DMS53 (cell line): ENCODE measurements at regions not wholly inside any gene's neighbourhood (a gene's known extent, or its start where the extent isn't known, plus 50 kb on each side); places are given as distances from the start of the nearest gene placed in this dataset.
"Not testable (repeated sequence)": the region's sequence is repeated elsewhere in the genome, so short reads cannot be mapped to it uniquely, and the experiment has no call there.

Experiments
- DNase-seq: peaks from one replicate; lab custom pipeline; 2025; lab: John Stamatoyannopoulos, UW

GRCh38 chr4:158407961-158408360 lies 113.7 kb upstream of the RXFP1 start:
- DNase-seq = not testable (repeated sequence)

GRCh38 chr4:158410272-158410671 lies 111.4 kb upstream of the RXFP1 start:
- peak; percentile 51 for DNase-seq

GRCh38 chr4:158411269-158411668 lies 110.4 kb upstream of the RXFP1 start:
- no peak for DNase-seq

GRCh38 chr4:158418679-158419078 lies 103.0 kb upstream of the RXFP1 start:
- peak; percentile 2 for DNase-seq

- DNase-seq = no peak
Measured at GRCh38 chr4:158420782-158421181, 100.9 kb upstream of the RXFP1 start.

- no peak for DNase-seq
Measured at GRCh38 chr4:158422546-158422945, 99.1 kb upstream of the RXFP1 start.

- no peak for DNase-seq
Measured at GRCh38 chr4:158428242-158428641, 93.4 kb upstream of the RXFP1 start.

- no peak for DNase-seq
Measured at GRCh38 chr4:158442736-158443135, 78.9 kb upstream of the RXFP1 start.

GRCh38 chr4:158443731-158444130 lies 78.0 kb upstream of the RXFP1 start:
- DNase-seq = no peak

GRCh38 chr4:158444621-158445020 lies 77.1 kb upstream of the RXFP1 start:
- no peak for DNase-seq

GRCh38 chr4:158446106-158446505 lies 75.6 kb upstream of the RXFP1 start:
- DNase-seq = no peak

GRCh38 chr4:158450741-158451140 lies 70.9 kb upstream of the RXFP1 start:
- DNase-seq = no peak

- DNase-seq = not testable (repeated sequence)
Measured at GRCh38 chr4:158452116-158452515, 69.6 kb upstream of the RXFP1 start.

- DNase-seq = no peak
Measured at GRCh38 chr4:158458271-158458895, 63.3 kb upstream of the RXFP1 start.

- no peak for DNase-seq
Measured at GRCh38 chr4:158459085-158459820, 62.4 kb upstream of the RXFP1 start.

- DNase-seq = no peak
Measured at GRCh38 chr4:158461336-158461735, 60.3 kb upstream of the RXFP1 start.

GRCh38 chr4:158462611-158463010 lies 59.1 kb upstream of the RXFP1 start:
- DNase-seq = no peak
